ENCODE measurements at regions not wholly inside any gene's neighbourhood (a gene's known extent, or its start where the extent isn't known, plus 50 kb on each side); places are given as distances from the start of the nearest gene placed in this dataset.

DNA sequence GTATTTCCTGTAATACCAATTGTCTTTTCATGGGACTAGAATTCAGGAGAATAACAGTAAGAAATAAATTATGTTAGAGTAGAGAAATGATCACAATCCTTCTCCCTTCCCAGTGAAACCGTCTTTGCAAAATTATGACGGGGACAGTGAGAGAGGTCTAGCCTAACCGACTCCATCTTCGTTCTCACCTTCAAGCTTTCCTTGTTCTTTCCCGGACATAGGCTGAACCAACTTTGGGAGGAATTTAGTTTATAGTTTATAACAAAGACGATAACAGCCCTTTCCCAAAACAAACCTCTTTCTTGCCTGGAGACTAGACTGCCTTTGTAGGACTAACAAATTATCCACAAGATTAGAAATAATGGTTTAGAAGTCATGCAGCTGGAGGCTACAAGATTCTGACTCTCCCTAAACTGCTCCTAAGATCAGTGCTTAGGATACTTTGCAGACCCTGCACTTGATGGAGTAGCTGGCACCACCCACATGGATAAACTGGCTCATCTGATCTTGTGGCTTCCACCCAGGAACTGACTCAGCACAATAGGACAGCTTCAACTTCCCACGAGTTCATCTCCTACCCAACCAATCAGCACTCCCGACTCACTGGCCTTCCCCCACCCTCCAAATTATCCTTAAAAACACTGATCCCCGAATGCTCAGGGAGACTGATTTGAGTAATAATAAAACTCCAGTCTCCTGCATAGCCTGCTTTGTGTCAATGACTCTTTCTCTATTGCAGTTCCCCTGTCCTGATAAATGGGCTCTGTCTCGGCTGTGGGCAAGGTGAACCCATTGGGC, 521.2 kb upstream of the TBX3 start:
- no peak overlapping the region for H3K4me3 ChIP-seq (ENCODE audit: low read length)

DNA sequence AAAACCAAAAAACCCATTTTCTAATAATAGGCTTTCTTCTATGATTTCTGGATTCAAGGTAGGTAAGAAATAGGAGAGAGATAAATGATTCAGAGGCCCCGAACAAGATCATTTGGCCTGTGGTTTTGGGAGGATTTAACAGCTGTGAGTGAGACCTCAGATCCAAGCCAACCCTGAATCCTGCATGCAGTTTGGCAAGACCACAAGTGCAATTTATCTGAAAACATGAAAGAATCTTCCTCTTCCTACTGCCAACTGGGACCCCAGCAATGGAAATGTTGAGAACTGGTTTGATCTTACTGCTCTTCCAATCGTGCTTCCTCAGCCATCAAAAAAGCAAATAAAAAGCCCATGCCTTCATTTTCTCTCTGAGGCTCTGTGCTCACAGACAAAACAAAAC, 519.7 kb upstream of the TBX3 start:
- H3K4me2 ChIP-seq (ENCODE audit: low read length): no peak overlapping the region
- no peak overlapping the region for H3K4me3 ChIP-seq (ENCODE audit: low read length)
- H3K27ac ChIP-seq (ENCODE audit: low read length): no peak overlapping the region
- H3K36me3 ChIP-seq (ENCODE audit: insufficient read depth, low read length): no peaks in the 10 kb centered on the region
- H3K9ac ChIP-seq (ENCODE audit: low read length): no peak overlapping the region
- no peaks in the 10 kb centered on the region for H3K9me3 ChIP-seq (ENCODE audit: low read length)
- no peak overlapping the region for H2AFZ ChIP-seq (ENCODE audit: low read depth, low read length)
- no peaks in the 10 kb centered on the region for H3F3A ChIP-seq (ENCODE audit: insufficient read depth, low read length, poor library complexity, severe bottlenecking)
- H3K27me3 ChIP-seq (ENCODE audit: insufficient read depth, low read depth, low read length): no peaks in the 10 kb centered on the region
- H4K20me1 ChIP-seq (ENCODE audit: insufficient read depth): no peaks in the 10 kb centered on the region
- TF ChIP-seq, protein P1, sequence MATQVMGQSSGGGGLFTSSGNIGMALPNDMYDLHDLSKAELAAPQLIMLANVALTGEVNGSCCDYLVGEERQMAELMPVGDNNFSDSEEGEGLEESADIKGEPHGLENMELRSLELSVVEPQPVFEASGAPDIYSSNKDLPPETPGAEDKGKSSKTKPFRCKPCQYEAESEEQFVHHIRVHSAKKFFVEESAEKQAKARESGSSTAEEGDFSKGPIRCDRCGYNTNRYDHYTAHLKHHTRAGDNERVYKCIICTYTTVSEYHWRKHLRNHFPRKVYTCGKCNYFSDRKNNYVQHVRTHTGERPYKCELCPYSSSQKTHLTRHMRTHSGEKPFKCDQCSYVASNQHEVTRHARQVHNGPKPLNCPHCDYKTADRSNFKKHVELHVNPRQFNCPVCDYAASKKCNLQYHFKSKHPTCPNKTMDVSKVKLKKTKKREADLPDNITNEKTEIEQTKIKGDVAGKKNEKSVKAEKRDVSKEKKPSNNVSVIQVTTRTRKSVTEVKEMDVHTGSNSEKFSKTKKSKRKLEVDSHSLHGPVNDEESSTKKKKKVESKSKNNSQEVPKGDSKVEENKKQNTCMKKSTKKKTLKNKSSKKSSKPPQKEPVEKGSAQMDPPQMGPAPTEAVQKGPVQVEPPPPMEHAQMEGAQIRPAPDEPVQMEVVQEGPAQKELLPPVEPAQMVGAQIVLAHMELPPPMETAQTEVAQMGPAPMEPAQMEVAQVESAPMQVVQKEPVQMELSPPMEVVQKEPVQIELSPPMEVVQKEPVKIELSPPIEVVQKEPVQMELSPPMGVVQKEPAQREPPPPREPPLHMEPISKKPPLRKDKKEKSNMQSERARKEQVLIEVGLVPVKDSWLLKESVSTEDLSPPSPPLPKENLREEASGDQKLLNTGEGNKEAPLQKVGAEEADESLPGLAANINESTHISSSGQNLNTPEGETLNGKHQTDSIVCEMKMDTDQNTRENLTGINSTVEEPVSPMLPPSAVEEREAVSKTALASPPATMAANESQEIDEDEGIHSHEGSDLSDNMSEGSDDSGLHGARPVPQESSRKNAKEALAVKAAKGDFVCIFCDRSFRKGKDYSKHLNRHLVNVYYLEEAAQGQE (IDR thresholded peaks at IDR 0.05; ENCODE audit: borderline replicate concordance): no peak
- no peak for TF ChIP-seq TAF1 (IDR thresholded peaks at IDR 0.05; ENCODE audit: low read depth)
- TF ChIP-seq RAD21 (conservative IDR thresholded peaks at IDR 0.05): no peak
- TF ChIP-seq POLR2AphosphoS5 (IDR thresholded peaks at IDR 0.05): no peak
- no peak for TF ChIP-seq SMC3 (conservative IDR thresholded peaks at IDR 0.05; ENCODE audit: poor library complexity)
- TF ChIP-seq EP300 (conservative IDR thresholded peaks at IDR 0.05; ENCODE audit: poor library complexity, severe bottlenecking): no peak
- no peak for TF ChIP-seq MXI1 (conservative IDR thresholded peaks at IDR 0.05; ENCODE audit: poor library complexity, severe bottlenecking)
- TF ChIP-seq, protein P2, sequence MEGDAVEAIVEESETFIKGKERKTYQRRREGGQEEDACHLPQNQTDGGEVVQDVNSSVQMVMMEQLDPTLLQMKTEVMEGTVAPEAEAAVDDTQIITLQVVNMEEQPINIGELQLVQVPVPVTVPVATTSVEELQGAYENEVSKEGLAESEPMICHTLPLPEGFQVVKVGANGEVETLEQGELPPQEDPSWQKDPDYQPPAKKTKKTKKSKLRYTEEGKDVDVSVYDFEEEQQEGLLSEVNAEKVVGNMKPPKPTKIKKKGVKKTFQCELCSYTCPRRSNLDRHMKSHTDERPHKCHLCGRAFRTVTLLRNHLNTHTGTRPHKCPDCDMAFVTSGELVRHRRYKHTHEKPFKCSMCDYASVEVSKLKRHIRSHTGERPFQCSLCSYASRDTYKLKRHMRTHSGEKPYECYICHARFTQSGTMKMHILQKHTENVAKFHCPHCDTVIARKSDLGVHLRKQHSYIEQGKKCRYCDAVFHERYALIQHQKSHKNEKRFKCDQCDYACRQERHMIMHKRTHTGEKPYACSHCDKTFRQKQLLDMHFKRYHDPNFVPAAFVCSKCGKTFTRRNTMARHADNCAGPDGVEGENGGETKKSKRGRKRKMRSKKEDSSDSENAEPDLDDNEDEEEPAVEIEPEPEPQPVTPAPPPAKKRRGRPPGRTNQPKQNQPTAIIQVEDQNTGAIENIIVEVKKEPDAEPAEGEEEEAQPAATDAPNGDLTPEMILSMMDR (IDR thresholded peaks at IDR 0.05; ENCODE audit: poor library complexity, severe bottlenecking): no peak
- no peak for TF ChIP-seq EZH2 (IDR thresholded peaks at IDR 0.05; ENCODE audit: borderline replicate concordance, insufficient read depth, low read length, poor library complexity, severe bottlenecking)
- H3K79me2 ChIP-seq (replicated peaks; ENCODE audit: insufficient read depth, low read length): no peaks in the 10 kb centered on the region
- H3K9me2 ChIP-seq (ENCODE audit: insufficient read depth, low read length): no peaks in the 10 kb centered on the region

More for the DNA sequence above, 521.2 kb upstream of the TBX3 start:
- Histone ChIP-seq H3K9me3 (ENCODE audit: low read length) (no peaks in the 10 kb centered on the region), H2AFZ (ENCODE audit: low read depth, low read length) (no peak overlapping the region), H4K20me1 (ENCODE audit: insufficient read depth) (no peaks in the 10 kb centered on the region), H3K27ac (ENCODE audit: low read length) (no peak overlapping the region), H3K36me3 (ENCODE audit: insufficient read depth, low read length) (no peaks in the 10 kb centered on the region), H3K79me2 (replicated peaks; ENCODE audit: insufficient read depth, low read length) (no peaks in the 10 kb centered on the region), H3K9ac (ENCODE audit: low read length) (no peak overlapping the region), H3K4me2 (ENCODE audit: low read length) (no peak overlapping the region), H3K9me2 (ENCODE audit: insufficient read depth, low read length) (no peaks in the 10 kb centered on the region), H3K27me3 (ENCODE audit: insufficient read depth, low read depth, low read length) (no peaks in the 10 kb centered on the region), H3F3A (ENCODE audit: insufficient read depth, low read length, poor library complexity, severe bottlenecking) (no peaks in the 10 kb centered on the region)
- TF ChIP-seq, protein P2 (IDR thresholded peaks at IDR 0.05; ENCODE audit: poor library complexity, severe bottlenecking): no peak
- no peak for TF ChIP-seq POLR2AphosphoS5 (IDR thresholded peaks at IDR 0.05)
- no peak for TF ChIP-seq MXI1 (conservative IDR thresholded peaks at IDR 0.05; ENCODE audit: poor library complexity, severe bottlenecking)
- no peak for TF ChIP-seq RAD21 (conservative IDR thresholded peaks at IDR 0.05)
- TF ChIP-seq, protein P1 (IDR thresholded peaks at IDR 0.05; ENCODE audit: borderline replicate concordance): no peak
- no peak for TF ChIP-seq EP300 (conservative IDR thresholded peaks at IDR 0.05; ENCODE audit: poor library complexity, severe bottlenecking)
- TF ChIP-seq EZH2 (IDR thresholded peaks at IDR 0.05; ENCODE audit: borderline replicate concordance, insufficient read depth, low read length, poor library complexity, severe bottlenecking): no peak
- TF ChIP-seq SMC3 (conservative IDR thresholded peaks at IDR 0.05; ENCODE audit: poor library complexity): no peak
- no peak for TF ChIP-seq TAF1 (IDR thresholded peaks at IDR 0.05; ENCODE audit: low read depth)
